Endothelial cell (in vitro differentiated cells): ENCODE measurements at regions not wholly inside any gene's neighbourhood (a gene's known extent, or its start where the extent isn't known, plus 50 kb on each side); places are given as distances from the start of the nearest gene placed in this dataset.
"Not testable (repeated sequence)": the region's sequence is repeated elsewhere in the genome, so short reads cannot be mapped to it uniquely, and the experiment has no call there.

ENCODE experiments used
- DNase-seq: peaks from one replicate; pipeline ENCODE4 v3.0.0; 2021; ENCODE audit warnings: low spot score
- H3K27ac Mint-ChIP-seq: one replicate; pipeline ENCODE4 v1.8.0; 2021; ENCODE audit warnings: mixed read lengths, inconsistent platforms; ENCODE audit not compliant: unreplicated experiment
- H3K27me3 Mint-ChIP-seq: one replicate; pipeline ENCODE4 v1.8.0; 2021; ENCODE audit warnings: mild to moderate bottlenecking, moderate library complexity, mixed read lengths, inconsistent platforms; ENCODE audit not compliant: unreplicated experiment
- H3K36me3 Mint-ChIP-seq: one replicate; pipeline ENCODE4 v1.8.0; 2021; ENCODE audit warnings: mild to moderate bottlenecking, low read depth, mixed read lengths, inconsistent platforms; ENCODE audit not compliant: unreplicated experiment
- H3K4me1 Mint-ChIP-seq: one replicate; pipeline ENCODE4 v1.8.0; 2021; ENCODE audit warnings: mild to moderate bottlenecking, mixed read lengths, inconsistent platforms; ENCODE audit not compliant: unreplicated experiment
- H3K4me3 Mint-ChIP-seq: one replicate; pipeline ENCODE4 v1.8.0; 2021; ENCODE audit warnings: mild to moderate bottlenecking, mixed read lengths, inconsistent platforms; ENCODE audit not compliant: unreplicated experiment
- H3K9me3 Mint-ChIP-seq: one replicate; pipeline ENCODE4 v1.8.0; 2021; ENCODE audit warnings: mixed read lengths, inconsistent platforms; ENCODE audit not compliant: unreplicated experiment
- CTCF ChIP-seq: fragments of 200-600 bp; sonication (generic); IDR thresholded peaks from one replicate; pipeline ENCODE4 v1.5.0; 2021; ENCODE audit warnings: antibody characterized with exemption; ENCODE audit not compliant: unreplicated experiment

DNA sequence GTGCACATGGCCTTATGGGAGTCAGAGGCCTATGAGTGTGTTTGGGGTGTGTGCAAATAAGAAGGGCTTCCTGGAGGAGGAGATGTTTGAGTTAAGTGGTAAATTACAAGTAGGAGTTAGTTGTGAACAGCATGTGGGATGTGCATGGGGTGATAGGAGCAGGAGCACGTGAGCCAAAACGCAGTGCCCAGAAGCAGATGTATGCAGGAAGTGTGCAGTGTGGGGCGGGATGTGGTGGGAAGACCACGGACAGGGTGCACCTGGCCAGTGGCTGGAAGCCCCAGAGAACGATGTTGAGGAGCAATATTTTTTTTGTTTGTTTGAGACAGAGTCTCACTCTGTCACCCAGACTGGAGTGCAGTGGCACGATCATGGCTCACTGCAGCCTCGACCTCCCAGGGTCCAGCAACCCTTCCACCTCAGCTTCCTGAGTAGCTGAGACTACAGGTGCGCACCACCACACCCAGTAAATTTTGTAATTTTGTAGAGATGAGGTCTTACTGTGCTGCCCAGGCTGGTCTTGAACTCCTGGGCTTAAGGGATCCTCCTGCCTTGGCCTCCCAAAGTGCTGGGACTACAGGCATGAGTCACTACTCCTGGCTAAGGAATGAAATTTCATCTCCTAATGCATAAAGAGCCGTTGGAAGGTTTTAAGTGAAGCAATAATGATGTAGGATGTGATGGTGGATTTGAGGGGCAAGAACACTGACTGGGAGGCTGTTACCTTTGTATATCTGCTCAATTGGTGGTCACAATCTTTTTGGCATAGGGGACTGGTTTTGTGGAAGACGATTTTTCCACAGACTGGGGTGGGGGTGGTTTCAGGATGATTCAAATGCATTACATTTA is 78.4 kb downstream of the LYZL2 start:
- no peak overlapping the region for H3K27ac Mint-ChIP-seq
- H3K9me3 Mint-ChIP-seq: no peaks in the 10 kb centered on the region
- no peaks in the 10 kb centered on the region for H3K36me3 Mint-ChIP-seq
- no peaks in the 10 kb centered on the region for H3K27me3 Mint-ChIP-seq
- H3K4me1 Mint-ChIP-seq: peaks cover 18% of the 10 kb centered on the region
- no peak for DNase-seq
- no peak overlapping the region for H3K4me3 Mint-ChIP-seq
- TF ChIP-seq CTCF: no peak

DNA sequence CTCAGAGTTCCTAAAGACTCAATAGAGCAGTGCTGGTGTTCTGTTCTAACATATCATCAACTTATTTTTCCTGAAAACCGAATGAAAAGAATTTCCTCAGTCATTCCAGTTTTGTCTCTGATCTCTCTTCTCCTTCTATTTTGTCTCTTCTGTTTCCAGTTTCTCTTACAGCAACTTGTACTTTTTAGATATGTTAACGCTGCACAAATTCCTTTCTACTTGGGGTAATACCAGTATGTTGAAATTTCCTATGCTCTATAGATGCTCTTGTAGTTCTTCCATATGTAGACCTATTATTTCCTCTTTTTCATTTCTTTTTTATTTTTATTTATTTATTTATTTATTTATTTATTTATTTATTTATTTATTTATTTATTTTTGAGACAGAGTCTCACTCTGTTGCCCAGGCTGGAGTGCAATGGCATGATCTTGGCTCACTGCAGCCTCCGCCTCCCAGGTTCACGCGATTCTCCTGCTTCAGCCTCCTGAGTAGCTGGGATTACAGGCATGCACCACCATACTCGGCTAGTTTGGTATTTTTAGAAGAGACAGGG is 80.3 kb downstream of the LYZL2 start:
- not testable (repeated sequence) for H3K9me3 Mint-ChIP-seq, H3K27me3 Mint-ChIP-seq, H3K36me3 Mint-ChIP-seq, H3K4me3 Mint-ChIP-seq, DNase-seq, H3K27ac Mint-ChIP-seq
- peaks cover 14% of the 10 kb centered on the region for H3K4me1 Mint-ChIP-seq

GRCh38 chr10:30546511-30546910 is 83.0 kb downstream of the LYZL2 start:
- no peaks in the 10 kb centered on the region for H3K9me3 Mint-ChIP-seq
- TF ChIP-seq CTCF: no peak
- peaks cover 2% of the 10 kb centered on the region for H3K27me3 Mint-ChIP-seq
- no peaks in the 10 kb centered on the region for H3K4me1 Mint-ChIP-seq
- H3K27ac Mint-ChIP-seq: no peak overlapping the region
- H3K4me3 Mint-ChIP-seq: no peak overlapping the region
- H3K36me3 Mint-ChIP-seq: no peaks in the 10 kb centered on the region
- no peak for DNase-seq

DNA sequence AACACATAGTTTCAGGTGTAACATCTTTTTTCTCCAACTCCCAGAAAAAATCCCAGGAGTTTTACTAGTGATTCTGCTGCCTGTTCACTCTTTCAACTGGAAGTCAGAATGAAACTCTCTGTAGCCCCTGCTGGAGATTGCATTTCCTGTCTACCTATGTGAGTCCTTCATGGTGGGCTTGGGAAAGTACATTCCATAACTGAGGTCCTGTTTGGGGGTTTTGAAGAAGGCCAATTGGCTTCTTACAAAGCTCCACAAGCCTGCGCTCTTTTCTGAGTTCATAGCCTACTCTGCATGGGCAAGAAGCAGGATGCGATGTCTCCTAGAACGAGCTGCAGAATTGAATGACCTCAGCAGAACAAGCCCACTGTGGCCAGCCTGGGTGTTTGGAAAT is 86.7 kb downstream of the LYZL2 start:
- Mint-ChIP-seq H3K27ac (no peak overlapping the region), H3K4me1 (no peaks in the 10 kb centered on the region), H3K27me3 (peaks cover 2% of the 10 kb centered on the region), H3K36me3 (no peaks in the 10 kb centered on the region), H3K9me3 (no peaks in the 10 kb centered on the region), H3K4me3 (no peak overlapping the region)
- no peak for TF ChIP-seq CTCF
- DNase-seq: no peak

- TF ChIP-seq CTCF: no peak
- Mint-ChIP-seq H3K4me3 (no peak overlapping the region), H3K36me3 (no peaks in the 10 kb centered on the region), H3K27me3 (peaks cover 2% of the 10 kb centered on the region), H3K27ac (no peak overlapping the region), H3K4me1 (no peaks in the 10 kb centered on the region), H3K9me3 (no peaks in the 10 kb centered on the region)
- no peak for DNase-seq
Measured at GRCh38 chr10:30542001-30542894, 87.3 kb downstream of the LYZL2 start.
